ENCODE measurements at regions not wholly inside any gene's neighbourhood (a gene's known extent, or its start where the extent isn't known, plus 50 kb on each side); places are given as distances from the start of the nearest gene placed in this dataset.

GRCh38 chr4:182187674-182188073 lies 55.5 kb upstream of the TENM3 start:
- no peak for DNase-seq (ENCODE audit: low read depth)
- no peak for TF ChIP-seq CTCF (conservative IDR thresholded peaks at IDR 0.05; ENCODE audit: low read length)
- no peak overlapping the region for H3K4me3 ChIP-seq (ENCODE audit: low read length)

GRCh38 chr4:182188622-182189021 lies 54.6 kb upstream of the TENM3 start:
- DNase-seq (ENCODE audit: low read depth) = peak; percentile 65
- H3K4me3 ChIP-seq (ENCODE audit: low read length) = no peak overlapping the region
- no peak for TF ChIP-seq CTCF (conservative IDR thresholded peaks at IDR 0.05; ENCODE audit: low read length)

GRCh38 chr4:182189103-182189878 lies 53.9 kb upstream of the TENM3 start:
- H3K4me3 ChIP-seq (ENCODE audit: low read length) = no peak overlapping the region
- peak; percentile 92 for DNase-seq (ENCODE audit: low read depth)
- TF ChIP-seq CTCF (conservative IDR thresholded peaks at IDR 0.05; ENCODE audit: low read length) = no peak

GRCh38 chr4:182190306-182190705 lies 52.9 kb upstream of the TENM3 start:
- DNase-seq (ENCODE audit: low read depth) = no peak
- no peak overlapping the region for H3K4me3 ChIP-seq (ENCODE audit: low read length)
- no peak for TF ChIP-seq CTCF (conservative IDR thresholded peaks at IDR 0.05; ENCODE audit: low read length)

GRCh38 chr4:182192511-182193181 lies 50.6 kb upstream of the TENM3 start:
- peak; percentile 88 for DNase-seq (ENCODE audit: low read depth)
- no peak overlapping the region for H3K4me3 ChIP-seq (ENCODE audit: low read length)
- TF ChIP-seq CTCF (conservative IDR thresholded peaks at IDR 0.05; ENCODE audit: low read length) = no peak

- H3K4me3 ChIP-seq (ENCODE audit: low read length) = no peak overlapping the region
- no peak for DNase-seq (ENCODE audit: low read depth)
- no peak for TF ChIP-seq CTCF (conservative IDR thresholded peaks at IDR 0.05; ENCODE audit: low read length)
Observed at GRCh38 chr4:182193311-182193710, 49.9 kb upstream of the TENM3 start.
